H1 (cell line): ENCODE measurements at regions not wholly inside any gene's neighbourhood (a gene's known extent, or its start where the extent isn't known, plus 50 kb on each side); places are given as distances from the start of the nearest gene placed in this dataset.

Experiments used
- ASH2L ChIP-seq: fragments of 200-600, 300-600 bp; sonication (generic); IDR thresholded peaks from one replicate; pipeline ENCODE4 v1.7.1; 2017; ENCODE audit warnings: low read length
- BCL11A ChIP-seq, 2 experiments: IDR thresholded peaks; one replicate each; pipeline ENCODE4 v1.6.1; 2011; ENCODE audit warnings: low read depth in 2 of 2, low read length in 2 of 2, mild to moderate bottlenecking in 2 of 2
- CHD1 ChIP-seq: IDR thresholded peaks from 2 replicates; pipeline ENCODE4 v1.6.1; 2012; ENCODE audit warnings: low read depth, low read length, improper control_type of control experiment
- FOSL1 ChIP-seq: IDR thresholded peaks from 2 replicates; pipeline ENCODE4 v1.6.1; 2011; ENCODE audit warnings: mild to moderate bottlenecking, low read depth, low read length, moderate library complexity; ENCODE audit not compliant: insufficient read depth
- GABPA ChIP-seq: IDR thresholded peaks from 2 replicates; pipeline ENCODE4 v1.6.1; 2011; ENCODE audit warnings: mild to moderate bottlenecking, low read length, moderate library complexity, borderline replicate concordance; ENCODE audit not compliant: insufficient read depth
- HDAC2 ChIP-seq, 2 experiments: fragments of 300-600 bp in 1 of 2; sonication (generic) in 1 of 2; IDR thresholded peaks; 2 replicates each; pipeline ENCODE4 v1.6.1; 2011 to 2012; ENCODE audit warnings: low read depth in 2 of 2, low read length in 2 of 2, mild to moderate bottlenecking in 2 of 2, moderate library complexity in 2 of 2, borderline replicate concordance in 1 of 2, inconsistent platforms in 1 of 2
- POLR2AphosphoS5 ChIP-seq: IDR thresholded peaks from 2 replicates; pipeline ENCODE4 v1.6.1; 2011; ENCODE audit warnings: low read depth, low read length
- SIN3A ChIP-seq, 2 experiments: IDR thresholded peaks in 1 of 2; conservative IDR thresholded peaks in 1 of 2; 2 replicates each; pipeline ENCODE4 v1.6.1; 2011 to 2012; ENCODE audit warnings: low read length in 2 of 2, improper control_type of control experiment in 1 of 2, low read depth in 1 of 2, mild to moderate bottlenecking in 1 of 2
- SP1 ChIP-seq: IDR thresholded peaks from 2 replicates; pipeline ENCODE4 v1.6.1; 2011; ENCODE audit warnings: low read depth, low read length
- SRF ChIP-seq: IDR thresholded peaks from 2 replicates; pipeline ENCODE4 v1.6.1; 2011; ENCODE audit warnings: mild to moderate bottlenecking, low read depth, low read length, moderate library complexity
- TCF12 ChIP-seq: IDR thresholded peaks from 2 replicates; pipeline ENCODE4 v1.6.1; 2011; ENCODE audit warnings: low read depth, mild to moderate bottlenecking, low read length
- TEAD4 ChIP-seq: IDR thresholded peaks from 2 replicates; pipeline ENCODE4 v1.6.1; 2012; ENCODE audit warnings: low read depth, low read length, inconsistent platforms, mixed read lengths
- TF ChIP-seq, protein P1 (sequence below): fragments of 300-600 bp; sonication (generic); IDR thresholded peaks from 2 replicates; pipeline ENCODE4 v1.7.1; 2012; ENCODE audit warnings: low read length, moderate library complexity, mild to moderate bottlenecking, inconsistent platforms; ENCODE audit not compliant: insufficient replicate concordance

DNA sequence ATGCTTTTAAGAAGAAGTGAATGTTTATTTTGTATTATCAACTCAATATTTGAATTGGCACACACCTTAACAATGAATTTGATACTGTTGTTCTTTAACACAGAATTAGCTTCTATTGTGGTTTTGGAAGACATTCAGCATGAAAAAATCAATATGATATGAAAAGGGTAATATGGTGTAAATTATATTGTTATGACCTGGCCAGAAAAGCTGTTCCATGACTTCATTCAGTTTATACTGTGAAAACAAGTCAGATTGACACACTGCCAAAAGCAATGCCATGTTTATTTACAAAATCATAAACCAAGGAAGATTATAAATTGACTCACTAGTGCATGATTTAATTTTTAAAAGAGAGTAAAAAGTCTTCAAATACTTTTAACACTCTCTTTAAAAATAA, 851.4 kb upstream of the SEL1L start (continued):
- TF ChIP-seq, protein P1, sequence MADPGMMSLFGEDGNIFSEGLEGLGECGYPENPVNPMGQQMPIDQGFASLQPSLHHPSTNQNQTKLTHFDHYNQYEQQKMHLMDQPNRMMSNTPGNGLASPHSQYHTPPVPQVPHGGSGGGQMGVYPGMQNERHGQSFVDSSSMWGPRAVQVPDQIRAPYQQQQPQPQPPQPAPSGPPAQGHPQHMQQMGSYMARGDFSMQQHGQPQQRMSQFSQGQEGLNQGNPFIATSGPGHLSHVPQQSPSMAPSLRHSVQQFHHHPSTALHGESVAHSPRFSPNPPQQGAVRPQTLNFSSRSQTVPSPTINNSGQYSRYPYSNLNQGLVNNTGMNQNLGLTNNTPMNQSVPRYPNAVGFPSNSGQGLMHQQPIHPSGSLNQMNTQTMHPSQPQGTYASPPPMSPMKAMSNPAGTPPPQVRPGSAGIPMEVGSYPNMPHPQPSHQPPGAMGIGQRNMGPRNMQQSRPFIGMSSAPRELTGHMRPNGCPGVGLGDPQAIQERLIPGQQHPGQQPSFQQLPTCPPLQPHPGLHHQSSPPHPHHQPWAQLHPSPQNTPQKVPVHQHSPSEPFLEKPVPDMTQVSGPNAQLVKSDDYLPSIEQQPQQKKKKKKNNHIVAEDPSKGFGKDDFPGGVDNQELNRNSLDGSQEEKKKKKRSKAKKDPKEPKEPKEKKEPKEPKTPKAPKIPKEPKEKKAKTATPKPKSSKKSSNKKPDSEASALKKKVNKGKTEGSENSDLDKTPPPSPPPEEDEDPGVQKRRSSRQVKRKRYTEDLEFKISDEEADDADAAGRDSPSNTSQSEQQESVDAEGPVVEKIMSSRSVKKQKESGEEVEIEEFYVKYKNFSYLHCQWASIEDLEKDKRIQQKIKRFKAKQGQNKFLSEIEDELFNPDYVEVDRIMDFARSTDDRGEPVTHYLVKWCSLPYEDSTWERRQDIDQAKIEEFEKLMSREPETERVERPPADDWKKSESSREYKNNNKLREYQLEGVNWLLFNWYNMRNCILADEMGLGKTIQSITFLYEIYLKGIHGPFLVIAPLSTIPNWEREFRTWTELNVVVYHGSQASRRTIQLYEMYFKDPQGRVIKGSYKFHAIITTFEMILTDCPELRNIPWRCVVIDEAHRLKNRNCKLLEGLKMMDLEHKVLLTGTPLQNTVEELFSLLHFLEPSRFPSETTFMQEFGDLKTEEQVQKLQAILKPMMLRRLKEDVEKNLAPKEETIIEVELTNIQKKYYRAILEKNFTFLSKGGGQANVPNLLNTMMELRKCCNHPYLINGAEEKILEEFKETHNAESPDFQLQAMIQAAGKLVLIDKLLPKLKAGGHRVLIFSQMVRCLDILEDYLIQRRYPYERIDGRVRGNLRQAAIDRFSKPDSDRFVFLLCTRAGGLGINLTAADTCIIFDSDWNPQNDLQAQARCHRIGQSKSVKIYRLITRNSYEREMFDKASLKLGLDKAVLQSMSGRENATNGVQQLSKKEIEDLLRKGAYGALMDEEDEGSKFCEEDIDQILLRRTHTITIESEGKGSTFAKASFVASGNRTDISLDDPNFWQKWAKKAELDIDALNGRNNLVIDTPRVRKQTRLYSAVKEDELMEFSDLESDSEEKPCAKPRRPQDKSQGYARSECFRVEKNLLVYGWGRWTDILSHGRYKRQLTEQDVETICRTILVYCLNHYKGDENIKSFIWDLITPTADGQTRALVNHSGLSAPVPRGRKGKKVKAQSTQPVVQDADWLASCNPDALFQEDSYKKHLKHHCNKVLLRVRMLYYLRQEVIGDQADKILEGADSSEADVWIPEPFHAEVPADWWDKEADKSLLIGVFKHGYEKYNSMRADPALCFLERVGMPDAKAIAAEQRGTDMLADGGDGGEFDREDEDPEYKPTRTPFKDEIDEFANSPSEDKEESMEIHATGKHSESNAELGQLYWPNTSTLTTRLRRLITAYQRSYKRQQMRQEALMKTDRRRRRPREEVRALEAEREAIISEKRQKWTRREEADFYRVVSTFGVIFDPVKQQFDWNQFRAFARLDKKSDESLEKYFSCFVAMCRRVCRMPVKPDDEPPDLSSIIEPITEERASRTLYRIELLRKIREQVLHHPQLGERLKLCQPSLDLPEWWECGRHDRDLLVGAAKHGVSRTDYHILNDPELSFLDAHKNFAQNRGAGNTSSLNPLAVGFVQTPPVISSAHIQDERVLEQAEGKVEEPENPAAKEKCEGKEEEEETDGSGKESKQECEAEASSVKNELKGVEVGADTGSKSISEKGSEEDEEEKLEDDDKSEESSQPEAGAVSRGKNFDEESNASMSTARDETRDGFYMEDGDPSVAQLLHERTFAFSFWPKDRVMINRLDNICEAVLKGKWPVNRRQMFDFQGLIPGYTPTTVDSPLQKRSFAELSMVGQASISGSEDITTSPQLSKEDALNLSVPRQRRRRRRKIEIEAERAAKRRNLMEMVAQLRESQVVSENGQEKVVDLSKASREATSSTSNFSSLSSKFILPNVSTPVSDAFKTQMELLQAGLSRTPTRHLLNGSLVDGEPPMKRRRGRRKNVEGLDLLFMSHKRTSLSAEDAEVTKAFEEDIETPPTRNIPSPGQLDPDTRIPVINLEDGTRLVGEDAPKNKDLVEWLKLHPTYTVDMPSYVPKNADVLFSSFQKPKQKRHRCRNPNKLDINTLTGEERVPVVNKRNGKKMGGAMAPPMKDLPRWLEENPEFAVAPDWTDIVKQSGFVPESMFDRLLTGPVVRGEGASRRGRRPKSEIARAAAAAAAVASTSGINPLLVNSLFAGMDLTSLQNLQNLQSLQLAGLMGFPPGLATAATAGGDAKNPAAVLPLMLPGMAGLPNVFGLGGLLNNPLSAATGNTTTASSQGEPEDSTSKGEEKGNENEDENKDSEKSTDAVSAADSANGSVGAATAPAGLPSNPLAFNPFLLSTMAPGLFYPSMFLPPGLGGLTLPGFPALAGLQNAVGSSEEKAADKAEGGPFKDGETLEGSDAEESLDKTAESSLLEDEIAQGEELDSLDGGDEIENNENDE: no peak
- no peak for TF ChIP-seq SIN3A (conservative IDR thresholded peaks at IDR 0.05 in 1 of 2, IDR thresholded peaks at IDR 0.05 in 1 of 2; ENCODE audit: low read depth in 1 of 2, low read length in 2 of 2)
- TF ChIP-seq BCL11A (IDR thresholded peaks at IDR 0.05; ENCODE audit: low read depth in 2 of 2, low read length in 2 of 2): no peak
- TF ChIP-seq HDAC2 (IDR thresholded peaks at IDR 0.05; ENCODE audit: borderline replicate concordance in 1 of 2, low read depth in 2 of 2, low read length in 2 of 2): no peak
- TF ChIP-seq FOSL1: no peak
- TF ChIP-seq SP1: no peak
- no peak for TF ChIP-seq TEAD4
- no peak for TF ChIP-seq TCF12
- no peak for TF ChIP-seq SRF
- no peak for TF ChIP-seq CHD1
- TF ChIP-seq POLR2AphosphoS5: no peak
- no peak for TF ChIP-seq GABPA
- no peak for TF ChIP-seq ASH2L
